Large intestine (tissue), 3 donors: ENCODE measurements at regions not wholly inside any gene's neighbourhood (a gene's known extent, or its start where the extent isn't known, plus 50 kb on each side); places are given as distances from the start of the nearest gene placed in this dataset.
A peak's percentile ranks its signal among the peaks of the same experiment; 100 is the strongest.
"Not testable (repeated sequence)": the region's sequence is repeated elsewhere in the genome, so short reads cannot be mapped to it uniquely, and the experiment has no call there.

Experiments used
- DNase-seq, 2 donors: peaks; one replicate each; pipeline versions ENCODE4 v3.0.0 to v3.0.0-alpha.2; 2013
- H3K27ac ChIP-seq: one replicate; pipeline ENCODE4 v1.5.1; 2013; ENCODE audit warnings: low read length
- H3K27me3 ChIP-seq: 2 replicates; pipeline ENCODE4 v1.6.1; 2013; ENCODE audit warnings: low read length; ENCODE audit not compliant: control insufficient read depth, insufficient read depth
- H3K36me3 ChIP-seq: 2 replicates; pipeline ENCODE4 v1.6.1; 2013; ENCODE audit warnings: low read length; ENCODE audit not compliant: control insufficient read depth, insufficient read depth
- H3K4me1 ChIP-seq: one replicate; pipeline ENCODE4 v1.6.1; 2013; ENCODE audit warnings: low read length; ENCODE audit not compliant: control insufficient read depth, insufficient read depth
- H3K4me3 ChIP-seq: one replicate; pipeline ENCODE4 v1.5.1; 2013; ENCODE audit warnings: low read length
- H3K9me3 ChIP-seq: one replicate; pipeline ENCODE4 v1.6.1; 2013; ENCODE audit warnings: mild to moderate bottlenecking, low read depth, low read length, moderate library complexity; ENCODE audit not compliant: control insufficient read depth
- WGBS: methylation state at CpG from one replicate; pipeline ENCODE4 v1.1.5; 2013; ENCODE audit warnings: low lambda C conversion rate; ENCODE audit not compliant: insufficient coverage; 5-methylcytosine and 5-hydroxymethylcytosine counted together

GRCh38 chr4:19236473-19236872, 1015.2 kb upstream of the SLIT2 start:
- DNase-seq: no peak
- H3K4me3 ChIP-seq: no peak overlapping the region
- no peaks in the 10 kb centered on the region for H3K27me3 ChIP-seq
- no peak overlapping the region for H3K27ac ChIP-seq
- 32% methylated on average over 2 of the region's 2 CpGs for WGBS
- H3K36me3 ChIP-seq: no peaks in the 10 kb centered on the region
- no peaks in the 10 kb centered on the region for H3K4me1 ChIP-seq
- H3K9me3 ChIP-seq: no peaks in the 10 kb centered on the region

- Histone ChIP-seq H3K36me3 (no peaks in the 10 kb centered on the region), H3K27ac (no peak overlapping the region), H3K4me3 (no peak overlapping the region), H3K4me1 (no peaks in the 10 kb centered on the region), H3K9me3 (no peaks in the 10 kb centered on the region), H3K27me3 (no peaks in the 10 kb centered on the region)
- WGBS: no CpG with 5 or more reads among the region's 3 CpGs
- no peak for DNase-seq
Observed at GRCh38 chr4:19230906-19231545, 1020.7 kb upstream of the SLIT2 start.

DNA sequence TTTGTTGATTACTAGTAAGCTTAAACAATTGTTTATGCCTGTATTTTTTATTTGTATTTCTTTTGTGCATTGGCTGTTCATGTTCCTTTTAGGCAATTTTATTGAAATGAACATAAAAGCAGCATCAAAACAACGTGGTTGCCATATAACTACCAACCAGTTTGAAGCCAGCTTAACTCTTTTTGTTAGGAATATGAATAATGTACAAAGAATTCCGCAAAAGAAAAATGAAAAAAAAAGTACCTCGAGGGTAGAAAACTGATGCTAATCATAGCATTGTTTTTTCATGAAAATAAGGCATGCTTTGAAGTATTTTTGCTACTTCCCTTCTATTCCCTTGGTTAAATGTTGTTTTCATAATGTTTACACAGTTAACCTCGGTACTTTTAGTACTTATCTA, 1024.0 kb upstream of the SLIT2 start:
- DNase-seq: no peak
- no peaks in the 10 kb centered on the region for H3K36me3 ChIP-seq
- no peaks in the 10 kb centered on the region for H3K9me3 ChIP-seq
- no peak overlapping the region for H3K4me3 ChIP-seq
- no peak overlapping the region for H3K27ac ChIP-seq
- WGBS: 77% methylated on average over 4 of the region's 4 CpGs
- H3K27me3 ChIP-seq: no peaks in the 10 kb centered on the region
- no peaks in the 10 kb centered on the region for H3K4me1 ChIP-seq

GRCh38 chr4:19224820-19225219, 1026.9 kb upstream of the SLIT2 start:
- H3K9me3 ChIP-seq: no peaks in the 10 kb centered on the region
- DNase-seq: peak in 1 of 2 donors; percentile 22
- H3K4me1 ChIP-seq: no peaks in the 10 kb centered on the region
- no peaks in the 10 kb centered on the region for H3K36me3 ChIP-seq
- no peak overlapping the region for H3K4me3 ChIP-seq
- no peaks in the 10 kb centered on the region for H3K27me3 ChIP-seq
- no peak overlapping the region for H3K27ac ChIP-seq
- WGBS: 33% methylated on average over 2 of the region's 2 CpGs

DNA sequence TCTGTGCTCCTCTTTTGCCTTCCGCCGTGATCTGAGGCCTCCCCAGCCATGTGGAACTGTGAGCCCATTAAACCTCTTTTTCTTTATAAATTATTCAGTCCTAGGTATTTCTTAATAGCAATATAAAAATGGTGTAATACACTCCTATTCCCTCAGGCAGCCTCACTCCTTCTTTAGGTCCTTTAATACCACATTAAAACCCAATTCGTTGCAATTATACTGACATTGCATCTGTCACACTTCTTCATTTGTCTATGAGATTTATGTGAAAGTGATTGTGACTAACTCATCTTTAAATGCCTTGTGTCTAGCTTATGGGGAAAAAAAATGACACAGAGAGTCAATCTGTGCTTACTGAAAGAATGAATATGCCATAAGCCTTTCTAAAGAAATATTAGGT, 1035.2 kb upstream of the SLIT2 start:
- Histone ChIP-seq H3K36me3 (no peaks in the 10 kb centered on the region), H3K27me3 (no peaks in the 10 kb centered on the region), H3K27ac (no peak overlapping the region), H3K4me3 (no peak overlapping the region), H3K9me3 (no peaks in the 10 kb centered on the region), H3K4me1 (no peaks in the 10 kb centered on the region)
- 100% methylated on average over 1 of the region's 3 CpGs for WGBS
- DNase-seq: no peak

DNA sequence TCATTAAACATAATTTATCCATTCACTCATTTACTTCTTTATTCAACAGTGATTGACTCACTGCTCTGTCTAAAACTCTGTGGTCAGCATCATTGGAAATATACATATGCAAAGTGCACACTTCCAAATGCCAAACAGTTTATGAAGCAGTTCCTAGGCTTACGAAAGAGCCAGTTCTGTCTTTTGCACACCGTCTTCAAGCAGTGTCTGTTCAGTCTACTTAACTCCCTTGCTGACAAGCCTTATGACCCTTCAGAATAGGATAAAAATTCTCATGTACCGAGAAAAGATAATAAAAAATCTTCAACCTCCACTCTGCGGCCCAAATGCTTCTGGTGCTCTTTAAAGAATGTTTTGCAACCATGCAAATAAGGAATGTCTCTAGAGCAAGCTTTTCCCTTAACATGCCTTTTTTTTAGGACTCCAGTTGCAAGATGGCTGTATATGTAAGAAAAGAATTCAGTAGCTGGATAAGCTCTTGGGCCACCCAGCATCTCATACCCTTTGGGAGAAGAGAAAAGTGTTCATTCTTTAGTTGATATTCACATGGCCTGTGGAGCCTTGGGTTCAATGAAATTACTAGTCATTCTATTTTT, 1037.0 kb upstream of the SLIT2 start:
- no CpG with 5 or more reads among the region's 4 CpGs for WGBS

GRCh38 chr4:19213388-19213787, 1038.3 kb upstream of the SLIT2 start:
- Histone ChIP-seq H3K27me3 (no peaks in the 10 kb centered on the region), H3K27ac (no peak overlapping the region), H3K4me3 (no peak overlapping the region), H3K4me1 (no peaks in the 10 kb centered on the region), H3K9me3 (no peaks in the 10 kb centered on the region), H3K36me3 (no peaks in the 10 kb centered on the region)
- 43% methylated on average over 2 of the region's 3 CpGs for WGBS
- no peak for DNase-seq

More for the DNA sequence above, 1037.0 kb upstream of the SLIT2 start:
- Histone ChIP-seq H3K36me3 (no peaks in the 10 kb centered on the region), H3K9me3 (no peaks in the 10 kb centered on the region), H3K4me3 (no peak overlapping the region), H3K27me3 (no peaks in the 10 kb centered on the region), H3K4me1 (no peaks in the 10 kb centered on the region), H3K27ac (no peak overlapping the region)
- no peak for DNase-seq

DNA sequence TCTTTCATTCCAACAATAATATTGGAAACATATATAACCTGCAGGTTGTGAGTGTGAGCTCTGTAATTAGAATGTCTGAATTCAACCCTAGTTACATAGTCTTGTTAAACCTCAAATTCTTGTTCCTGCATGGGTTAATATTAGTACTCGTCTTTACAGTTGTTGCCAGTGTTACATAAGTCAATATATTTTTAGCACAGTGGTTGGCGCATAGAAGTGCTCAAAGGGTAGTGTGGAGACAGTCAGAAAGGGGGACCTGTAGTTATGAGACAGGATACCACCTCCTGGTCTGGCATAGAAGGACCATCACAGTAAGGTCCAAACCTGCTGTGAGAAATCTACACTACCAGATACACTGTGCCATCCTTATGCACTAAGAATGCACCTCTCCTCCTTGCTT, 1045.9 kb upstream of the SLIT2 start:
- no peaks in the 10 kb centered on the region for H3K27me3 ChIP-seq
- no peak overlapping the region for H3K4me3 ChIP-seq
- no peaks in the 10 kb centered on the region for H3K9me3 ChIP-seq
- no peaks in the 10 kb centered on the region for H3K4me1 ChIP-seq
- WGBS: 80% methylated on average over 2 of the region's 2 CpGs
- no peak for DNase-seq
- no peak overlapping the region for H3K27ac ChIP-seq
- no peaks in the 10 kb centered on the region for H3K36me3 ChIP-seq

DNA sequence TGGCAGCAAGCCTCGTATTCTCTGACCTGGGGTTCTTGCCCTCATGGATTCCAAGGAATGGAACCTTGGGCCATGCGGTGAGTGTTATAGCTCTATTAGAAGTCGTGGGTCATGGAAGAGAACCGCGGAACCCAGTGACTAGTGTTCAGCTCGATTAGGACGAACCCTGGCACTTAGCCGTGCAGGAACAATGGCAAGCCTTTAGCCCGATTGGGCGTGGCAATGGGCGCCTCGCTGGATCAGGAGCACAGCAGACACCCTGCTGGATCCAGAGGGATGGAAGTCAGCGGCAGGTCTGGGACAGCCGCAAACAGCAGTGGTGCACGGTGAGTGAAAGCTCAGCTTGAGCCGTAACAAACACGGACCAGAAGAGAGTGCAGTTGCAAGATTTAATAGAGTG, 1053.9 kb upstream of the SLIT2 start:
- not testable (repeated sequence) for DNase-seq, H3K9me3 ChIP-seq, H3K27me3 ChIP-seq, H3K27ac ChIP-seq, H3K4me3 ChIP-seq, H3K36me3 ChIP-seq
- peaks cover 21% of the 10 kb centered on the region for H3K4me1 ChIP-seq
- WGBS: no CpG with 5 or more reads among the region's 17 CpGs

DNA sequence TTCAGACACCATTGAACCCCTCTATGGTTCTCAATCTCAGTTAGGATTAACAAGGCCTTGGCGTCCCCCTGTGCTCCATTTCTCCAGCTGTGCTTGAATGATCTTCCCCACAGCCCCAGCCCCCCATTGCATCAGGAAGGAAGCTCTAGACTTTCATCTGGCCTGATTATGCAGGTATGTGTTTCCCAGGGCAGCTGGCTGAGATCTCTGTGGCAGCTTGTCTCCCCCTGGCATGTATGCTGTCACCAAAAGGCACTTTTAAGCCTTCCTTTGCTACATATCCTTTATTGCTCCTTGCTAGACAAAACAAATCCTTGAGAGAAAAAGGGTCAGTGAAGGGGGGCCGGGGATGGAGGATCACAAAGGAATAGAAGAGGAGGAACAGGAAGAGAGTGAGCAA, 1056.0 kb upstream of the SLIT2 start:
- no peaks in the 10 kb centered on the region for H3K9me3 ChIP-seq
- H3K27me3 ChIP-seq: no peaks in the 10 kb centered on the region
- peak in 1 of 2 donors; percentile 52 for DNase-seq
- peak overlapping the region; percentile 12 for H3K27ac ChIP-seq
- H3K4me1 ChIP-seq: peaks cover 27% of the 10 kb centered on the region
- H3K4me3 ChIP-seq: no peak overlapping the region
- WGBS: no CpG with 5 or more reads among the region's 2 CpGs
- no peaks in the 10 kb centered on the region for H3K36me3 ChIP-seq

DNA sequence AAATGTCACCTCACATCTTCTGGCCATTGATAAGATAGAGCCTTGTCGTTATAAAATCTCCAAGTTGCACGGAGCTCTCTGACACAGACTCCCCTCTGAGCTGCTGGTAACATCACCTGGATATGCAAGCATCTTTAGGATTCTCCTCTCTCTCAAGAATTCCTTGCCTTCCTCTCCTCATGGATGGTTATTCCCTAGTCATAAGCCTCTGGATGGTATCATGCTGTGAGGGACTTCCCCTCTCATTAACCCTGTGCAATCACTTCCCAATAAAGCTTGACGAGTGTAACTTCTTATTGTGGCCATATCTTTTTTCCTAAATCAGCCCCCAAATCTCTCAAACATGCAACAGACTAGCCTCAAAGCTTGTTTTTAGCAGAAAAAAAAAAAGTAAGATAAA, 1057.0 kb upstream of the SLIT2 start:
- peak overlapping the region; percentile 81 for H3K27ac ChIP-seq
- H3K27me3 ChIP-seq: no peaks in the 10 kb centered on the region
- 0% methylated on average over 2 of the region's 3 CpGs for WGBS
- H3K9me3 ChIP-seq: no peaks in the 10 kb centered on the region
- no peak overlapping the region for H3K4me3 ChIP-seq
- H3K36me3 ChIP-seq: no peaks in the 10 kb centered on the region
- no peak for DNase-seq
- peaks cover 27% of the 10 kb centered on the region for H3K4me1 ChIP-seq
